ENCODE measurements at regions not wholly inside any gene's neighbourhood (a gene's known extent, or its start where the extent isn't known, plus 50 kb on each side); places are given as distances from the start of the nearest gene placed in this dataset.
A peak's percentile ranks its signal among the peaks of the same experiment; 100 is the strongest.

DNA sequence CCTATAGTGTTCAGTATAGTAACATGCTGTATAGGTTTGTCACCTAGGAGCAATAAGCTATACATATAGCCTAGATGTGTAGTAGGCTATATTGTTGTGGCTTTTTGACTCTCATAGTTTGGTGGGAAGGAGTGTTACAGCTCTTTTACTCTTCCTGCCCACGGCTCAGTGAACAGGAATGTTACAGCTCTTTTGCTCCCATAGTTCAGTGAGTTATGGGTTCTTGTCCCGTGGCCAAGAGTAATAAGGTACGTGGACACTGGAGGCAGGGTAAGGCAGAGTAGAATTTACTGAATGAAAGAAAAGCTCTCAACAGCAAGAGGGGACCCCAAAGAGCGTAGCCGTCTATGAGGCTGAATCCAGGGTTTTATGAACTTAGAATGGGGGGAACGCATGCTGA, 734.3 kb downstream of the ADGRL2 start:
- intact Hi-C loops (cut with DNase I), result no loop called here
- H3K36me3 ChIP-seq, result no peaks in the 10 kb centered on the region
- ATAC-seq (no peak), DNase-seq (no peak)
- H3K27me3 ChIP-seq, result no peaks in the 10 kb centered on the region
- no peak overlapping the region for H3K4me3 ChIP-seq
- H3K27ac ChIP-seq, result no peak overlapping the region
- peaks cover 0 to 7% of the 10 kb centered on the region in 2 donors for H3K9me3 ChIP-seq
- TF ChIP-seq, protein P1, sequence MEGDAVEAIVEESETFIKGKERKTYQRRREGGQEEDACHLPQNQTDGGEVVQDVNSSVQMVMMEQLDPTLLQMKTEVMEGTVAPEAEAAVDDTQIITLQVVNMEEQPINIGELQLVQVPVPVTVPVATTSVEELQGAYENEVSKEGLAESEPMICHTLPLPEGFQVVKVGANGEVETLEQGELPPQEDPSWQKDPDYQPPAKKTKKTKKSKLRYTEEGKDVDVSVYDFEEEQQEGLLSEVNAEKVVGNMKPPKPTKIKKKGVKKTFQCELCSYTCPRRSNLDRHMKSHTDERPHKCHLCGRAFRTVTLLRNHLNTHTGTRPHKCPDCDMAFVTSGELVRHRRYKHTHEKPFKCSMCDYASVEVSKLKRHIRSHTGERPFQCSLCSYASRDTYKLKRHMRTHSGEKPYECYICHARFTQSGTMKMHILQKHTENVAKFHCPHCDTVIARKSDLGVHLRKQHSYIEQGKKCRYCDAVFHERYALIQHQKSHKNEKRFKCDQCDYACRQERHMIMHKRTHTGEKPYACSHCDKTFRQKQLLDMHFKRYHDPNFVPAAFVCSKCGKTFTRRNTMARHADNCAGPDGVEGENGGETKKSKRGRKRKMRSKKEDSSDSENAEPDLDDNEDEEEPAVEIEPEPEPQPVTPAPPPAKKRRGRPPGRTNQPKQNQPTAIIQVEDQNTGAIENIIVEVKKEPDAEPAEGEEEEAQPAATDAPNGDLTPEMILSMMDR (IDR thresholded peaks at IDR 0.05), result no peak
- no peaks in the 10 kb centered on the region for H3K4me1 ChIP-seq

- H3K9me3 ChIP-seq, result peaks cover 0 to 9% of the 10 kb centered on the region in 2 donors
- no peak for ATAC-seq
- no peaks in the 10 kb centered on the region for H3K27me3 ChIP-seq
- H3K4me3 ChIP-seq, result no peak overlapping the region
- no peak overlapping the region for H3K27ac ChIP-seq
- intact Hi-C loops (cut with DNase I), result no loop called here
- no peaks in the 10 kb centered on the region for H3K4me1 ChIP-seq
- TF ChIP-seq, protein P1 (IDR thresholded peaks at IDR 0.05), result no peak
- no peaks in the 10 kb centered on the region for H3K36me3 ChIP-seq
- no peak for DNase-seq
Measured at GRCh38 chr1:82525378-82525777, 724.6 kb downstream of the ADGRL2 start.

DNA sequence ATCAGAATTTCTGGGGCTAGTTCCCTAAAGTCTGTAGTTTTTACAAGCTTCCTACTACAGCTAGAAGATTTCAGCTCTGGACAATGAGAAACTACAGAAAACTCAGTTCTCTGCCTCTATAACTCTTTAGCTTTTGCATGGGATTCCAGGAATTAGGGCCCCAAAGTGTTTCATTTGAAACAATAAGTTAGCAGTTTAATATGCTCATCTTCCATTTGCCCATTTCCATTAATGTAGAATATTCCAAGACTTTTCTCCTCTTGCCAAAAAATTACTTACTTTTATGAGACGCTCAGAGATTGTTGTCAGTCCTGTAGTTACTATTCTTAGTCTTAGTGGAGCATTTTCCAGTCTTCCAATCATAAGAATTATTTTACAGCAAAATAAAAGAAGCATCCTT, 719.9 kb downstream of the ADGRL2 start:
- no peaks in the 10 kb centered on the region for H3K4me1 ChIP-seq
- no peak overlapping the region for H3K4me3 ChIP-seq
- no peaks in the 10 kb centered on the region for H3K36me3 ChIP-seq
- no peak for ATAC-seq
- no peaks in the 10 kb centered on the region for H3K9me3 ChIP-seq
- no peak overlapping the region for H3K27ac ChIP-seq
- no peak for DNase-seq
- intact Hi-C loops (cut with DNase I), result no loop called here
- H3K27me3 ChIP-seq, result no peaks in the 10 kb centered on the region
- TF ChIP-seq, protein P1 (IDR thresholded peaks at IDR 0.05), result no peak

DNA sequence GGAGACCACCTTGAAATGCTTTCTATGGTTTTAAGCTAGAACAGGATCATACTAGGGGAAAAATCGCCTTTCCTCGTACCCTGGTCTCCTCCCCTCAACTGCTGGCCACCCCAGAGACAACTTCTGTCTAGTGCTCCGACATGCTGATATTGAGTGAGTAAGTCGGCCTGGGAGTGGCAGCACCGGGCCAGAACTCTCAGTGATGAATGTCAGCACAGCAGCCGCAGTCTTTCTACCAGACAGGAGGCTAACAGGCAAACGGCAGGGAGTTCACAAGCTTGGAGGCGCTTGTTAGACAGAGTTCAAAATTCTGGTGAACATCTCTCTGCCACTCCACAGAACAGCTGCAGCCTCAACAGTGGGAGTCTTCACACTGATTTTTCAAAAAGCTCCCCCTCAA, 716.9 kb downstream of the ADGRL2 start:
- H3K27me3 ChIP-seq, result no peaks in the 10 kb centered on the region

GRCh38 chr1:82515650-82516049, 714.9 kb downstream of the ADGRL2 start:
- DNase-seq (peak in 2 of 4 donors; percentile 19 to 26), ATAC-seq (no peak)
- H3K36me3 ChIP-seq, result no peaks in the 10 kb centered on the region
- H3K4me3 ChIP-seq, result no peak overlapping the region
- intact Hi-C loops (cut with DNase I), result no loop called here
- TF ChIP-seq, protein P1 (IDR thresholded peaks at IDR 0.05), result no peak
- H3K27ac ChIP-seq, result no peak overlapping the region
- H3K4me1 ChIP-seq, result no peaks in the 10 kb centered on the region
- no peaks in the 10 kb centered on the region for H3K9me3 ChIP-seq
- H3K27me3 ChIP-seq, result no peaks in the 10 kb centered on the region

More for the DNA sequence above, 716.9 kb downstream of the ADGRL2 start:
- DNase-seq (peak in 2 of 4 donors; percentile 3 to 45), ATAC-seq (peak; percentile 23)
- intact Hi-C loops (cut with DNase I), result no loop called here
- Histone ChIP-seq H3K4me3 (no peak overlapping the region), H3K9me3 (no peaks in the 10 kb centered on the region), H3K36me3 (no peaks in the 10 kb centered on the region), H3K27ac (no peak overlapping the region), H3K4me1 (no peaks in the 10 kb centered on the region)
- TF ChIP-seq, protein P1 (IDR thresholded peaks at IDR 0.05), result no peak

Data from left lung (tissue), 4 donors.